Fibroblast of lung (primary cell): ENCODE measurements at regions not wholly inside any gene's neighbourhood (a gene's known extent, or its start where the extent isn't known, plus 50 kb on each side); places are given as distances from the start of the nearest gene placed in this dataset.

Experiments
- DNase-seq, 2 donors: peaks; one replicate each; pipeline versions ENCODE4 v3.0.0 to v3.0.0-alpha.2; 2010; ENCODE audit warnings: low read depth in 2 of 2
- H2AFZ ChIP-seq: 2 replicates; pipeline ENCODE4 v1.5.1; 2012; ENCODE audit warnings: low read length, control low read depth, inconsistent platforms
- H3K27ac ChIP-seq: 2 replicates; pipeline ENCODE4 v1.5.1; 2011; ENCODE audit warnings: low read length, control low read depth; ENCODE audit not compliant: insufficient read depth
- H3K27me3 ChIP-seq: 2 replicates; pipeline ENCODE4 v1.5.1; 2011; ENCODE audit warnings: mild to moderate bottlenecking, low read length; ENCODE audit not compliant: control insufficient read depth, insufficient read depth
- H3K36me3 ChIP-seq: 2 replicates; pipeline ENCODE4 v1.5.1; 2011; ENCODE audit warnings: low read length; ENCODE audit not compliant: control insufficient read depth, insufficient read depth
- H3K4me1 ChIP-seq: 2 replicates; pipeline ENCODE4 v1.5.1; 2011; ENCODE audit warnings: low read length; ENCODE audit not compliant: control insufficient read depth, insufficient read depth; ENCODE audit errors: extremely low read depth
- H3K4me2 ChIP-seq: 2 replicates; pipeline ENCODE4 v1.5.1; 2011; ENCODE audit warnings: low read length, control low read depth; ENCODE audit not compliant: insufficient read depth; ENCODE audit errors: extremely low read depth
- H3K4me3 ChIP-seq, 4 experiments: fragments of 200-600 bp in 1 of 4; sonication (generic) in 1 of 4; replicated peaks in 1 of 4; 2 replicates each; pipeline ENCODE4 v1.5.1; 2011 to 2016; ENCODE audit warnings: low read length in 4 of 4, low read depth in 3 of 4, mild to moderate bottlenecking in 3 of 4, control low read depth in 2 of 4, inconsistent platforms in 1 of 4, mixed read lengths in 1 of 4; ENCODE audit not compliant: insufficient read depth in 1 of 4; ENCODE audit errors: control extremely low read depth in 1 of 4
- H3K79me2 ChIP-seq: 2 replicates; pipeline ENCODE4 v1.5.1; 2012; ENCODE audit warnings: mild to moderate bottlenecking, low read length, inconsistent platforms; ENCODE audit not compliant: control insufficient read depth, insufficient read depth
- H3K9ac ChIP-seq: 2 replicates; pipeline ENCODE4 v1.5.1; 2011; ENCODE audit warnings: mild to moderate bottlenecking, low read length, control low read depth; ENCODE audit not compliant: insufficient read depth
- H3K9me3 ChIP-seq: 2 replicates; pipeline ENCODE4 v1.5.1; 2012; ENCODE audit warnings: low read depth, low read length; ENCODE audit not compliant: control insufficient read depth, insufficient read depth
- H4K20me1 ChIP-seq: 2 replicates; pipeline ENCODE4 v1.5.1; 2011; ENCODE audit warnings: low read length; ENCODE audit not compliant: control insufficient read depth, insufficient read depth; ENCODE audit errors: extremely low read depth
- CTCF ChIP-seq, 2 donors: IDR thresholded peaks in 1 of 2; conservative IDR thresholded peaks in 1 of 2; 1 replicate in 1 of 2; 2 replicates in 1 of 2; pipeline ENCODE4 v1.5.1; 2011 to 2012; ENCODE audit warnings: low read length in 2 of 2, control low read depth in 1 of 2, inconsistent platforms in 1 of 2, low read depth in 1 of 2, mild to moderate bottlenecking in 1 of 2
- EZH2 ChIP-seq: IDR thresholded peaks from 2 replicates; pipeline ENCODE4 v1.5.1; 2012; ENCODE audit warnings: low read length, control low read depth, mild to moderate bottlenecking; ENCODE audit errors: missing control alignments

GRCh38 chr18:10346749-10347415 lies 107.6 kb upstream of the APCDD1 start:
- no peaks in the 10 kb centered on the region for H3K79me2 ChIP-seq
- H3K27me3 ChIP-seq: no peaks in the 10 kb centered on the region
- no peak overlapping the region for H3K9ac ChIP-seq
- no peak for TF ChIP-seq CTCF (conservative IDR thresholded peaks at IDR 0.05 in 1 of 2, IDR thresholded peaks at IDR 0.05 in 1 of 2; ENCODE audit: low read depth in 1 of 2, low read length in 2 of 2)
- no peak for TF ChIP-seq EZH2
- no peak overlapping the region for H3K4me3 ChIP-seq
- H4K20me1 ChIP-seq: no peaks in the 10 kb centered on the region
- no peak overlapping the region for H3K4me2 ChIP-seq
- peaks cover 4% of the 10 kb centered on the region for H3K4me1 ChIP-seq
- DNase-seq: no peak
- no peaks in the 10 kb centered on the region for H3K36me3 ChIP-seq
- peak overlapping the region; percentile 17 for H2AFZ ChIP-seq
- H3K9me3 ChIP-seq: no peaks in the 10 kb centered on the region
- no peak overlapping the region for H3K27ac ChIP-seq

- Histone ChIP-seq H3K27me3 (no peaks in the 10 kb centered on the region), H2AFZ (no peak overlapping the region), H4K20me1 (no peaks in the 10 kb centered on the region), H3K9me3 (no peaks in the 10 kb centered on the region), H3K4me1 (peaks cover 6% of the 10 kb centered on the region), H3K27ac (no peak overlapping the region), H3K9ac (no peak overlapping the region), H3K4me2 (no peak overlapping the region), H3K4me3 (no peak overlapping the region), H3K36me3 (no peaks in the 10 kb centered on the region), H3K79me2 (no peaks in the 10 kb centered on the region)
- DNase-seq: peak in 1 of 2 donors; percentile 15
- TF ChIP-seq CTCF (conservative IDR thresholded peaks at IDR 0.05 in 1 of 2, IDR thresholded peaks at IDR 0.05 in 1 of 2; ENCODE audit: low read depth in 1 of 2, low read length in 2 of 2) (no peak), EZH2 (no peak)
These were observed 104.9 kb upstream of the APCDD1 start for GRCh38 chr18:10349561-10349960.

GRCh38 chr18:10350661-10351060 lies 103.8 kb upstream of the APCDD1 start:
- Histone ChIP-seq H3K27me3 (no peaks in the 10 kb centered on the region), H3K9me3 (no peaks in the 10 kb centered on the region), H3K4me1 (peaks cover 6% of the 10 kb centered on the region), H3K79me2 (no peaks in the 10 kb centered on the region), H4K20me1 (no peaks in the 10 kb centered on the region), H3K9ac (no peak overlapping the region), H3K27ac (no peak overlapping the region), H3K36me3 (no peaks in the 10 kb centered on the region), H3K4me2 (no peak overlapping the region), H3K4me3 (no peak overlapping the region), H2AFZ (no peak overlapping the region)
- TF ChIP-seq CTCF (conservative IDR thresholded peaks at IDR 0.05 in 1 of 2, IDR thresholded peaks at IDR 0.05 in 1 of 2; ENCODE audit: low read depth in 1 of 2, low read length in 2 of 2): no peak
- TF ChIP-seq EZH2: no peak
- no peak for DNase-seq
